Gastroesophageal sphincter (tissue), 3 donors: ENCODE measurements at regions not wholly inside any gene's neighbourhood (a gene's known extent, or its start where the extent isn't known, plus 50 kb on each side); places are given as distances from the start of the nearest gene placed in this dataset.

Source experiments
- POLR2A ChIP-seq, 2 donors: fragments of 450-650 bp; IDR thresholded peaks; one replicate each; pipeline ENCODE4 v1.6.1; 2017; ENCODE audit warnings: antibody characterized with exemption in 2 of 2, mild to moderate bottlenecking in 2 of 2, moderate library complexity in 1 of 2
- POLR2AphosphoS5 ChIP-seq: sonication (generic); formaldehyde crosslinking; IDR thresholded peaks from one replicate; pipeline ENCODE4 v1.6.1; 2017; ENCODE audit warnings: antibody characterized with exemption
- TF ChIP-seq, protein P1 (sequence below), 4 experiments: fragments of 200-600 bp in 2 of 4; fragments of 450-650 bp in 2 of 4; sonication (generic) in 1 of 4; IDR thresholded peaks; one replicate each; pipeline ENCODE4 v1.5.1; 2017 to 2019; ENCODE audit warnings: antibody characterized with exemption in 4 of 4, mild to moderate bottlenecking in 2 of 4, moderate library complexity in 2 of 4

DNA sequence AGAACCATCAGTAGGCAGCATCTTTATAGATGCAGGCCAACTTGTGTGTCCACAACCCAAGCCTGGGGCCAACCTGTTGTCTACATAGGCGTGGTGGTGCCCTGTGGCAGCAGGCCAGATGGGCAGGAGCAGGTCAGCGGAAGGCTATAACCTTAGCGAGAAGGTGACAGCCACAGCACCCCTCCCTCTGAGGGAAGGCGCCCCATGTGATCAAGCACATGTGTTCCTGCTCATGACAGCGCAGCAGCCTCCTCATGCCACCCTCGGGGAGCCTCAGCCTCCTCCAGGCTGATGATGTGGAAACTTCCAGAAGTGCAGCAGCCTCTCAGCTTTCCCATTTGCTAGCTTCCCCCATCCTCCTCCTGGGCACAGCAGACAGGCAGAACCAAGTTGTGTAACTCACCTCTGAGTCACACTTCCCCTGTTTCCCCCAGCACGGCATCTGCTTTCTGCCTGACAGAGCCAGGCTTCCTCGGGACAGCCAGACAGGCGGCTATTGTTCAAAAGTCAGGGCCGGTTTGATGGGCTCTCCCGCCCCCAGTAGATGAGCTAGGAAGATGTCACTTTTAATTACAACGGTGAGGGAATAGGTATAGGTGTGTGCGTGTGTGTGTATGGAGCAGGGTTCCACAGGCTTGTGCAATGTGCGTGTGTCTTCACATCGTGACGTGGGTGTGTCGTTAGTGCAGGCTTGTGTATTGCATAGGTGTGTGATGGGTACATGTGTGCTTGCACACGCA is 312.0 kb upstream of the ZMIZ1 start:
- TF ChIP-seq POLR2A (IDR thresholded peaks at IDR 0.05): no peak
- TF ChIP-seq, protein P1, sequence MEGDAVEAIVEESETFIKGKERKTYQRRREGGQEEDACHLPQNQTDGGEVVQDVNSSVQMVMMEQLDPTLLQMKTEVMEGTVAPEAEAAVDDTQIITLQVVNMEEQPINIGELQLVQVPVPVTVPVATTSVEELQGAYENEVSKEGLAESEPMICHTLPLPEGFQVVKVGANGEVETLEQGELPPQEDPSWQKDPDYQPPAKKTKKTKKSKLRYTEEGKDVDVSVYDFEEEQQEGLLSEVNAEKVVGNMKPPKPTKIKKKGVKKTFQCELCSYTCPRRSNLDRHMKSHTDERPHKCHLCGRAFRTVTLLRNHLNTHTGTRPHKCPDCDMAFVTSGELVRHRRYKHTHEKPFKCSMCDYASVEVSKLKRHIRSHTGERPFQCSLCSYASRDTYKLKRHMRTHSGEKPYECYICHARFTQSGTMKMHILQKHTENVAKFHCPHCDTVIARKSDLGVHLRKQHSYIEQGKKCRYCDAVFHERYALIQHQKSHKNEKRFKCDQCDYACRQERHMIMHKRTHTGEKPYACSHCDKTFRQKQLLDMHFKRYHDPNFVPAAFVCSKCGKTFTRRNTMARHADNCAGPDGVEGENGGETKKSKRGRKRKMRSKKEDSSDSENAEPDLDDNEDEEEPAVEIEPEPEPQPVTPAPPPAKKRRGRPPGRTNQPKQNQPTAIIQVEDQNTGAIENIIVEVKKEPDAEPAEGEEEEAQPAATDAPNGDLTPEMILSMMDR (IDR thresholded peaks at IDR 0.05): no peak
- peak; percentile 74 for TF ChIP-seq POLR2AphosphoS5
